Rectal smooth muscle tissue (tissue), 1 donor: ENCODE measurements at regions not wholly inside any gene's neighbourhood (a gene's known extent, or its start where the extent isn't known, plus 50 kb on each side); places are given as distances from the start of the nearest gene placed in this dataset.

ENCODE experiments used
- H3K27ac ChIP-seq: one replicate; pipeline ENCODE4 v1.7.0; 2013; ENCODE audit warnings: low read depth, low read length, inconsistent platforms
- H3K27me3 ChIP-seq: one replicate; pipeline ENCODE4 v1.7.0; 2013; ENCODE audit warnings: low read length; ENCODE audit not compliant: control insufficient read depth, insufficient read depth
- H3K36me3 ChIP-seq: one replicate; pipeline ENCODE4 v1.7.0; 2013; ENCODE audit warnings: low read length; ENCODE audit not compliant: control insufficient read depth, insufficient read depth
- H3K4me1 ChIP-seq: one replicate; pipeline ENCODE4 v1.7.0; 2013; ENCODE audit warnings: low read length; ENCODE audit not compliant: control insufficient read depth, insufficient read depth
- H3K4me3 ChIP-seq: one replicate; pipeline ENCODE4 v1.7.0; 2013; ENCODE audit warnings: low read length
- H3K9ac ChIP-seq: one replicate; pipeline ENCODE4 v1.7.0; 2013; ENCODE audit warnings: low read length

DNA sequence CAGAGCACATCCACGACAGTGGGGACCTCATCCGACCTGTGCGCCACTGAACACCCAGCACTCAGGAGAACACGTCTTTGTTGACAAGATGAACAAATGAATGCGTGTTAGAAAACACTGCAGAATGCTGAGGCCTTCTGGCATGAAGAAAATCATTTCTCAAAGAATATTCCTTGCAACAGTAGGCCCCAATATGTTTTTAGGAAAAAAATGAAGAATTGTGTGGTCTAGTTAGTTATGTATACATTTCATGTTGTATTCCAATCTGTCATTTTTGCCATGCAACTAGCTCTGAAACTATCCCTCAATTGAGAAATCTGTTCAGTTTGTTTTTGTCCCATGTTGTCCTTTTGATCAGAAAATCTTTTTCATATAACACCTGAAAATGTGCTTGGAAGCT is 77.4 kb upstream of the MAD2L1 start:
- H3K9ac ChIP-seq: no peak overlapping the region
- H3K4me3 ChIP-seq: no peak overlapping the region
- no peak overlapping the region for H3K27ac ChIP-seq
- no peaks in the 10 kb centered on the region for H3K36me3 ChIP-seq
- no peaks in the 10 kb centered on the region for H3K27me3 ChIP-seq
- no peaks in the 10 kb centered on the region for H3K4me1 ChIP-seq

- H3K4me1 ChIP-seq: no peaks in the 10 kb centered on the region
- H3K4me3 ChIP-seq: no peak overlapping the region
- H3K36me3 ChIP-seq: no peaks in the 10 kb centered on the region
- H3K27me3 ChIP-seq: no peaks in the 10 kb centered on the region
- no peak overlapping the region for H3K27ac ChIP-seq
- no peak overlapping the region for H3K9ac ChIP-seq
Measured at GRCh38 chr4:120139392-120139791, 72.7 kb upstream of the MAD2L1 start.

DNA sequence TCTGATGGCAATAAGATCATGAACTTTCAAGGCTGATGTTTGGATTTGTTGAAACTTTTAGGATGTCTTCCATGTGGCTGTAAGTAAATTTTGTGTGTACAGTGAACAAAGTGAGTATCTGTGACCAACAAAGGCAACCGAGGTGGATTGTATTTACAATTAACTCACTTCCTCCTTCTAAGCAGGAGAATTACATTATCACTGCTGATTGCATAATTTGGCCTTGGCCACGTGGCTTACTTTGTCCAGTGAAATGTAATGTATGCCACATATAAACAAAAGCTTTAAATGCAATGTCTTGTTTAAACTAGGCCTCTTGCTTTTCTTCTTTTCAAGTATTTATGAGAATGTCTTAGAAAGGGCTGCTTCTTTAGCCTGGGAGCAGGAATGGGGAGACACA is 66.3 kb upstream of the MAD2L1 start:
- no peak overlapping the region for H3K4me3 ChIP-seq
- H3K27ac ChIP-seq: no peak overlapping the region
- no peaks in the 10 kb centered on the region for H3K36me3 ChIP-seq
- H3K4me1 ChIP-seq: no peaks in the 10 kb centered on the region
- no peaks in the 10 kb centered on the region for H3K27me3 ChIP-seq
- H3K9ac ChIP-seq: no peak overlapping the region

- Histone ChIP-seq H3K36me3 (no peaks in the 10 kb centered on the region), H3K4me1 (no peaks in the 10 kb centered on the region), H3K9ac (no peak overlapping the region), H3K4me3 (no peak overlapping the region), H3K27ac (no peak overlapping the region), H3K27me3 (no peaks in the 10 kb centered on the region)
Measured at GRCh38 chr4:120130786-120131185, 64.1 kb upstream of the MAD2L1 start.
